ENCODE measurements at regions not wholly inside any gene's neighbourhood (a gene's known extent, or its start where the extent isn't known, plus 50 kb on each side); places are given as distances from the start of the nearest gene placed in this dataset.

- TF ChIP-seq ZBTB7A (IDR thresholded peaks at IDR 0.05; ENCODE audit: borderline replicate concordance, control insufficient read depth, low read depth, low read length) (no peak), GABPB1 (CRISPR knock-in tag; IDR thresholded peaks at IDR 0.05) (no peak), MAX (CRISPR knock-in tag; IDR thresholded peaks at IDR 0.05) (no peak), SPI1 (IDR thresholded peaks at IDR 0.05; ENCODE audit: borderline replicate concordance, low read depth, low read length) (no peak), JUN (IDR thresholded peaks at IDR 0.05; ENCODE audit: borderline replicate concordance, low read depth, low read length) (no peak), JUN (CRISPR knock-in tag; IDR thresholded peaks at IDR 0.05; ENCODE audit: borderline replicate concordance) (no peak), ZNF384 (IDR thresholded peaks at IDR 0.05; ENCODE audit: low read depth, low read length) (no peak), ZNF217 (CRISPR knock-in tag; IDR thresholded peaks at IDR 0.05) (no peak), BRF2 (IDR thresholded peaks at IDR 0.05; ENCODE audit: borderline replicate concordance, insufficient read depth, insufficient read length) (no peak)
These were observed 69.3 kb upstream of the FAM241A start for GRCh38 chr4:112075906-112076305.
